Endothelial cell of umbilical vein (primary cell): ENCODE measurements at regions not wholly inside any gene's neighbourhood (a gene's known extent, or its start where the extent isn't known, plus 50 kb on each side); places are given as distances from the start of the nearest gene placed in this dataset.

ENCODE experiments used
- BruUV-seq: library from RNA; stranded (reverse); fragments of 400-500 nt; replicated peaks from 2 replicates; lab custom pipeline; 2021; lab: Mats Ljungman, UMichigan
- CTCF ChIA-PET: fragments of 300-600, 350-600 bp; sonication (Branson Sonifier 250); formaldehyde crosslinking; loops from one replicate; lab custom pipeline; 2021; ENCODE audit warnings: antibody characterized with exemption, inconsistent platforms; lab: Charles Lee
- POLR2A ChIA-PET: fragments of 300-600, 350-600 bp; sonication (Branson Sonifier 250); formaldehyde crosslinking; loops from one replicate; lab custom pipeline; 2021; ENCODE audit warnings: antibody characterized with exemption, inconsistent platforms; lab: Charles Lee
- DNase-seq: peaks from one replicate; pipeline ENCODE4 v3.0.0-alpha.2; 2011; ENCODE audit warnings: low read depth, low spot score
- FAIRE-seq: peaks from 2 replicates; lab custom pipeline; 2011; peaks lifted over from hg19 to GRCh38; lab: Jason Lieb, UNC
- H2AFZ ChIP-seq: 2 replicates; pipeline ENCODE4 v1.6.0; 2012; ENCODE audit warnings: low read depth, low read length, control low read depth, inconsistent platforms
- H3K27ac ChIP-seq: 2 replicates; pipeline ENCODE4 v1.5.1; 2011; ENCODE audit warnings: low read depth, mild to moderate bottlenecking, control low read depth, low read length, moderate library complexity; ENCODE audit not compliant: insufficient read depth
- H3K27me3 ChIP-seq, 2 experiments: 2 replicates each; pipeline versions ENCODE4 v1.6.0 to v1.6.1; 2011; ENCODE audit warnings: low read length in 2 of 2, mixed read lengths in 1 of 2; ENCODE audit not compliant: control insufficient read depth in 2 of 2, insufficient read depth in 2 of 2
- H3K36me3 ChIP-seq, 2 experiments: 2 replicates in 1 of 2; 3 replicates in 1 of 2; pipeline ENCODE4 v1.5.1; 2011; ENCODE audit warnings: low read length in 2 of 2, mild to moderate bottlenecking in 1 of 2, moderate library complexity in 1 of 2; ENCODE audit not compliant: control insufficient read depth in 2 of 2, insufficient read depth in 2 of 2; ENCODE audit errors: extremely low read depth in 1 of 2
- H3K4me1 ChIP-seq: 3 replicates; pipeline ENCODE4 v1.5.1; 2011; ENCODE audit warnings: mild to moderate bottlenecking, low read length; ENCODE audit not compliant: control insufficient read depth, insufficient read depth; ENCODE audit errors: extremely low read depth
- H3K4me2 ChIP-seq: 2 replicates; pipeline ENCODE4 v1.6.1; 2011; ENCODE audit warnings: low read length, control low read depth, mixed read lengths; ENCODE audit not compliant: insufficient read depth
- H3K4me3 ChIP-seq, 3 experiments: fragments of 200-600 bp in 1 of 3; sonication (generic), shearing (Covaris generic) in 1 of 3; replicated peaks in 1 of 3; 2 replicates each; pipeline ENCODE4 v1.5.1; 2011 to 2016; ENCODE audit warnings: control low read depth in 3 of 3, low read length in 3 of 3, mild to moderate bottlenecking in 2 of 3, inconsistent platforms in 1 of 3, low read depth in 1 of 3, moderate library complexity in 1 of 3; ENCODE audit not compliant: insufficient read depth in 1 of 3
- H3K79me2 ChIP-seq: 2 replicates; pipeline ENCODE4 v1.6.0; 2012; ENCODE audit warnings: low read length, inconsistent platforms; ENCODE audit not compliant: control insufficient read depth, insufficient read depth
- H3K9ac ChIP-seq: replicated peaks from 2 replicates; pipeline ENCODE3; 2011; ENCODE audit warnings: low read length, control low read depth; ENCODE audit not compliant: insufficient read depth; ENCODE audit errors: extremely low read depth
- H3K9me1 ChIP-seq: replicated peaks from 3 replicates; pipeline ENCODE4 v1.6.0; 2011; ENCODE audit warnings: mild to moderate bottlenecking, low read length; ENCODE audit not compliant: control insufficient read depth, insufficient read depth; ENCODE audit errors: extremely low read depth
- H3K9me3 ChIP-seq: replicated peaks from 2 replicates; pipeline ENCODE4 v1.5.1; 2012; ENCODE audit warnings: low read length, inconsistent platforms; ENCODE audit not compliant: control insufficient read depth, insufficient read depth
- H4K20me1 ChIP-seq: replicated peaks from 2 replicates; pipeline ENCODE3; 2011; ENCODE audit warnings: mild to moderate bottlenecking, low read length; ENCODE audit not compliant: control insufficient read depth, insufficient read depth; ENCODE audit errors: extremely low read depth
- CTCF ChIP-seq, 2 donors: IDR thresholded peaks; 1 replicate in 1 of 2; 2 replicates in 1 of 2; pipeline ENCODE4 v1.5.1; 2011; ENCODE audit warnings: low read length in 2 of 2, mild to moderate bottlenecking in 2 of 2, moderate library complexity in 2 of 2, control low read depth in 1 of 2, inconsistent platforms in 1 of 2, low read depth in 1 of 2; ENCODE audit not compliant: insufficient read depth in 1 of 2; ENCODE audit errors: extremely low read depth in 1 of 2
- EZH2 ChIP-seq: IDR thresholded peaks from 2 replicates; pipeline ENCODE4 v1.6.1; 2012; ENCODE audit warnings: borderline replicate concordance, low read depth, mild to moderate bottlenecking, moderate library complexity, low read length, inconsistent platforms; ENCODE audit not compliant: severe bottlenecking
- FOS ChIP-seq: IDR thresholded peaks from 2 replicates; pipeline ENCODE4 v1.6.1; 2011; ENCODE audit warnings: mild to moderate bottlenecking, low read length, moderate library complexity, borderline replicate concordance; ENCODE audit not compliant: insufficient read depth
- GATA2 ChIP-seq: IDR thresholded peaks from 2 replicates; pipeline ENCODE4 v1.7.0; 2011; ENCODE audit warnings: low read depth, mild to moderate bottlenecking, moderate library complexity, mixed read lengths, low read length; ENCODE audit not compliant: insufficient read length, insufficient read depth
- JUN ChIP-seq: IDR thresholded peaks from 2 replicates; pipeline ENCODE4 v1.6.1; 2011; ENCODE audit warnings: borderline replicate concordance, low read depth; ENCODE audit not compliant: insufficient read length, insufficient read depth
- MAX ChIP-seq: IDR thresholded peaks from 2 replicates; pipeline ENCODE4 v1.6.1; 2011; ENCODE audit not compliant: insufficient read depth, insufficient read length
- MYC ChIP-seq: IDR thresholded peaks from one replicate; pipeline ENCODE4 v1.6.1; 2011; ENCODE audit warnings: mild to moderate bottlenecking, low read depth, low read length
- POLR2A ChIP-seq: IDR thresholded peaks from 2 replicates; pipeline ENCODE4 v1.6.1; 2012; ENCODE audit warnings: low read depth, mild to moderate bottlenecking, control low read depth, low read length
- POLR2AphosphoS5 ChIP-seq: IDR thresholded peaks from 2 replicates; pipeline ENCODE4 v1.6.1; 2012; ENCODE audit warnings: low read depth, mild to moderate bottlenecking, control low read depth, low read length, moderate library complexity; ENCODE audit not compliant: insufficient read depth
- dilution Hi-C: fragments of 300-500 bp; cut with MboI; formaldehyde crosslinking; loops from one replicate; pipeline ENCODE4 v1.15.0; 2019; ENCODE audit warnings: low sequenced_read_pairs; ENCODE audit not compliant: extremely low pct_ligation_motif_present
- intact Hi-C: fragments of 100-400 bp; cut with micrococcal nuclease; formaldehyde crosslinking; loops from one replicate; pipeline ENCODE4 v1.10.0; 2022

- Histone ChIP-seq H3K9me3 (no peaks in the 10 kb centered on the region), H3K79me2 (no peaks in the 10 kb centered on the region), H3K36me3 (no peaks in the 10 kb centered on the region), H2AFZ (no peak overlapping the region), H4K20me1 (no peaks in the 10 kb centered on the region), H3K4me1 (no peaks in the 10 kb centered on the region), H3K27me3 (no peaks in the 10 kb centered on the region), H3K4me2 (no peak overlapping the region), H3K9ac (no peak overlapping the region), H3K4me3 (no peak overlapping the region), H3K27ac (no peak overlapping the region), H3K9me1 (no peaks in the 10 kb centered on the region)
- POLR2A ChIA-PET, result no interaction called here
- no peak for TF ChIP-seq CTCF (IDR thresholded peaks at IDR 0.05; ENCODE audit: extremely low read depth in 1 of 2, insufficient read depth in 1 of 2, low read depth in 1 of 2, low read length in 2 of 2)
- TF ChIP-seq JUN, result no peak
- no peak for TF ChIP-seq MYC
- TF ChIP-seq FOS, result no peak
- no peak for TF ChIP-seq POLR2A
- no peak for TF ChIP-seq POLR2AphosphoS5
- TF ChIP-seq GATA2, result no peak
- no peak for TF ChIP-seq MAX
- TF ChIP-seq EZH2, result no peak
- CTCF ChIA-PET, result no interaction called here
- FAIRE-seq, result no peak
- BruUV-seq, result no TSS peak
- intact Hi-C loops (no loop called here), dilution Hi-C loops (no loop called here)
- no peak for DNase-seq
Observed at GRCh38 chr16:59290718-59291117, 556.6 kb upstream of the GOT2 start.
